HG03139 (cell line): ENCODE measurements at regions not wholly inside any gene's neighbourhood (a gene's known extent, or its start where the extent isn't known, plus 50 kb on each side); places are given as distances from the start of the nearest gene placed in this dataset.
"Not testable (repeated sequence)": the region's sequence is repeated elsewhere in the genome, so short reads cannot be mapped to it uniquely, and the experiment has no call there.

Source experiments
- ATAC-seq: cut with Tn5 transposase; IDR thresholded peaks from one replicate; pipeline ENCODE4 v1.9.1; 2021; ENCODE audit not compliant: unreplicated experiment

DNA sequence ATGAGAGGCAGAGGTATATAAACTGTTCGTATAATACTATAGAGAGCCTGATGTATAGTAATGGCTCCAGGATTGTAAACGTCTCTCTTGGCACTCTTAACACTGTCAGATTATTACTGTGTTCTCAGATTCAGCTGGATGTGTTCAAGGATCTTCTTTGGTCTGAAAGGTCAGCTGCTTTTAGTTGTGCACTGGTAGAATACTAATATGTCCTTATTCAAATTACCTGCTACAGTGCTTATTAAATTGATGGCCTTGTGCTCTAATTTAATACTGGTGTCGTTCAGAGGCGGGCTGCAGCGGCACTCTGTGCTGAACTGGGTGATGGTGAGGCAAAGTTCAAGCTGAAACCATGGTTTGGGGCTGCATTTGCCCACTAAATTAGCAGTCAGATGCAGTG is 216.7 kb upstream of the ARRDC3 start:
- ATAC-seq = no peak

- ATAC-seq = no peak
Measured at GRCh38 chr5:91598216-91598615, 215.1 kb upstream of the ARRDC3 start.

DNA sequence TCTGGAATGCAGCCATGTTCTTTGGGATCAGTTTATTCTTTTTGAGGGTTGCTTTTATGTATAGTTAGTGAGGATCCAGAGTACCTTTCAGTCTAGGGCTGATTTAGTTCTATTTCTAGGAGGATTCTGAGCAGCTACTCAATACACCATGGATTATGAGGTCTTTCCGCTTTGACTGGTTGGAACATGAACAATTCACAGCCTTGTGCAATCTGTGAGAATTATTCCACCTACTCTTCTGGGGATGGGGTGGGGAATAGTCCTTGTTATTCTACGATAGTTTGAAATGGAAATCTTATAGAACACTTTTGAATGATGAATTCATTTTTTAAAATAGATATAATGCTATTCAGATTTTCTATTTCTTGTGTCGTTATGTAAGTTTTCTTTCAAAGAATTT is 212.3 kb upstream of the ARRDC3 start:
- no peak for ATAC-seq

- ATAC-seq = no peak
Measured at GRCh38 chr5:91591076-91591475, 208.0 kb upstream of the ARRDC3 start.

GRCh38 chr5:91586232-91586631 is 203.1 kb upstream of the ARRDC3 start:
- no peak for ATAC-seq

- ATAC-seq = no peak
Measured at GRCh38 chr5:91584352-91584751, 201.2 kb upstream of the ARRDC3 start.

GRCh38 chr5:91566012-91566411 is 182.9 kb upstream of the ARRDC3 start:
- not testable (repeated sequence) for ATAC-seq

DNA sequence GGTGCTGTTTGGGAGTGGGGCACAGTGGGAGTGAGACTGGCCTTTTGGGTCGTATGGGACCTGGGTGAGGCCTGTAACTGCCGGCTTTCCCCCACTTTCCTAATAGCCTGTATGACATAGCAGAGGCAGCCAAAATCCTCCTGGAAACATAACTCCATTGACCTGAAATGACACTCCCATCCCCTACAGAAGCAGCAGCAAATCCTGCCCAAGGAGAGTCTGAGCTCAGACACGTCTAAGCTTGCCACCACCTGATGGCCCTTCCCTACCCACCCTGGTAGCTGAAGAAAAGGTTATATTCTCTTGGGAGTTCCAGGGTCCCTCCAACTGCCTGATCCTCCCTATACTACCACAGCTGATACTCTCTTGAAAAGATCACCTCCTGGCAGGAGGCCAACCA is 179.8 kb upstream of the ARRDC3 start:
- no peak for ATAC-seq

- no peak for ATAC-seq
Measured at GRCh38 chr5:91541696-91542095, 158.6 kb upstream of the ARRDC3 start.

GRCh38 chr5:91538179-91538578 is 155.1 kb upstream of the ARRDC3 start:
- no peak for ATAC-seq

DNA sequence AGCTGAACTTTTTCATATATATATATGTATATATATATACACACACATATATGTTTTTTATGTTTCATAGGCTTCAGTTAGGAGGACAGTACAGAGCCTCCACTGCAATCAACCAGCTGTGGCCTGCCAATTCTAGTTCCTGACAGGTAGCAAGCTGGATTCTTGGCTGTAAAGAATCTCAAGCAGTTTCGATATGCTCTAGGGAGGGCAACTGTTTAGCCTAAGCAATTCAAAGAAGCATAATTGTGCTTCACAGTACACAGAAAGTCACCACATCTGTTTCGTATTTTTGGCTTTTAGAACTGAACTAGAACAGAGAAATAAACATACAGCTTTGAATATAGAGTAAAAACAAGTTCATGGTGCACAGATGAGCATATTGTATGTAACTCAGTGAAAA is 152.4 kb upstream of the ARRDC3 start:
- ATAC-seq = no peak

- no peak for ATAC-seq
Measured at GRCh38 chr5:91534332-91534731, 151.2 kb upstream of the ARRDC3 start.

GRCh38 chr5:91532779-91533178 is 149.7 kb upstream of the ARRDC3 start:
- ATAC-seq = no peak

- ATAC-seq = no peak
Measured at GRCh38 chr5:91532281-91532680, 149.2 kb upstream of the ARRDC3 start.

GRCh38 chr5:91528831-91529230 is 145.7 kb upstream of the ARRDC3 start:
- ATAC-seq = no peak

- ATAC-seq = no peak
Measured at GRCh38 chr5:91521785-91522184, 138.7 kb upstream of the ARRDC3 start.

DNA sequence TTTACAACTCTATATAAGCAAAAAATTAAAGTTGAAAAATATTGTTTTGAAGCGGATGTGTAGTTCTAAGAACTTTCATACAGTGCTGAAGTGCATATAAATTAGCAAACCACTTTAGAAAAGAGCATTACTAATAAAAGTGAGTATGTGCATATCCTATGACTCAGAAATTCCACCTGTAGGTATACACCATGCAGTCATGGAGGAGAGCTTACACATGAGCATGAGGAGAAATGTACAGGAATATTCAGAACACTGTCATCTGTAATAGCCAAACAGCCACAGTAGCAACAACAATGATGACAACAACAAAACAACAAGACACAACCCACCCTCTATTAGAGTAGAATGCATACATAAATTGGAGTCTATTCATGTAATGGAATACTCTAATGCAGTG is 138.2 kb upstream of the ARRDC3 start:
- ATAC-seq = no peak

DNA sequence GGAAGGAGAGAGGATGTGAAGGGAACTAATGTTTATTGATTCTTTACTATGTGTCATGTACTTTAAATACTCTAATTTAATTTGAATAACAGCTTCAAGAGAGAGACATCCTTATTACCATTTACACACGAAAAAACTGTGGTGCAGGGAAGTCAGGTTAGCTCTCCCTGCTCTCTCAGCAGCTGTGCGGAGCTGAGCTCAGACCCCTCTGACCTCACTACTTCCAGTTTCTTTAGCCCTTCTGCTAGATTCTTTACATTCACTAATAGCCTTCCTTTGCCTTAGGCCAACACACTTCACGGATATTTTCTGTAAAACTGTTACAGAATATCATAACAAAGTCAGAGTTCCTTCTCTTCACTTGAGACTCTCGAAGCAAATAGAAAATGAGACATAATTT is 131.3 kb upstream of the ARRDC3 start:
- no peak for ATAC-seq

DNA sequence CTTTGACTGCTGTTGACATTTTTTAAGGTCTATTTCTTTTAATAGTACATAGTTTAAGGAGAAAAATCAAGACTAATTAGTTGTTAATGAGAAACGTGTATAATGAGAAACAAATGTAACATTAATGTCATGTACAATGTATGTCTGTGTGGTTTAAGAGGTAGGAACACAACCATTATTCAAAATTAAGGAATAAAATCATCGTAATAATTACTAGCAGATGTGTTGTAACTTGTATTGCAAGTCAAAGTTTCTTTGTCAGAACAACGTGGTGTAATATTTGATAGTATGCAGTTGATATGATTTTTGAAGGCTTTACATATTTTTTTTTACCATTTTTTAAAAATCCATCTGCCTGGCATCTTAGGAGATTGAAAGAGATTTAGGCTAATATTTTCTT is 120.2 kb upstream of the ARRDC3 start:
- no peak for ATAC-seq

DNA sequence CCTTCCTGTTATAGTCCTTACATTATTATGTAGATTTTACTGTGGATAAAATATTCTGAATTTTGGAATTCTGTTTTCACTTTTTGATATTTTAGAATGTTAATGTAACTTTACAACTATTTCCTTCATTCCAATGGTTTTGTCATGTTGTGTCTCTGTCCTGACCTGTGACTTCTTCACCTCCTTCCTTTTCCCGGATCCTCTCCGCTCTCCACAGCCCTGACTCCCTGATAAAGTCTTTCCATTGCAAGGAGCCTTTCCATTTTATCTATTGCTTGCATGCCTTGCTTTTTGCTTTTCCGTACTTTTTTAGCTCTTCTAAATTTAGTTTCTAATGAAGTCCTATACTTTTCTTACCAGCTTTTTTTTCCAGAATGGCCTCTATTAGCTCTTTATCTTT is 117.6 kb upstream of the ARRDC3 start:
- ATAC-seq = no peak

DNA sequence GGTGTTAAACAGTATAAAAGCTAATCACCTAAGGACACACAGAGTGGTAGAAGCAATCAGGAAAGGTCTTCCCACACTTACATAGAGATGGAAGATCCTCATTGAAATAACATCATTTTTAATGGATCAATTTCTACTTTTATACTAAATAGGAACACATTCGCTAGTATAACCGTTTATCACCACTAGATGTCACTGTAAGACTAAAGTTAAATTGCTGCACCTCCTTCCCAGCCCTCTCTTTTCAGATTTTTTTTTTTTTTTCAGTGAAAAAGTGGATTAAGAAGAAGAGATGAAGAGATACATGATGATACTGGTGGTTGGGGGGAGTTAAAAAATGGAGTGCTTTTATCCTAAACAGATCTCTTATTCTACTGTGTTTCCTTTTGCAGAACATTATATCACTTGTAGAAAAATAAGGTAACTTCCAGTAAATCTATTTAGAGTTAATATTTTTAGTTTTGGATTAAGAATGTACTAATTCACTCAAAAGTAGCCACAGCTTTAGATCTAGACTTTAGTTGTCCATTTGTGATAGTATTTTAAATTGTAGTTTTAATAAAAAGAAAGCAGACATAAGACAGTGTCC is 116.9 kb upstream of the ARRDC3 start:
- ATAC-seq = no peak

DNA sequence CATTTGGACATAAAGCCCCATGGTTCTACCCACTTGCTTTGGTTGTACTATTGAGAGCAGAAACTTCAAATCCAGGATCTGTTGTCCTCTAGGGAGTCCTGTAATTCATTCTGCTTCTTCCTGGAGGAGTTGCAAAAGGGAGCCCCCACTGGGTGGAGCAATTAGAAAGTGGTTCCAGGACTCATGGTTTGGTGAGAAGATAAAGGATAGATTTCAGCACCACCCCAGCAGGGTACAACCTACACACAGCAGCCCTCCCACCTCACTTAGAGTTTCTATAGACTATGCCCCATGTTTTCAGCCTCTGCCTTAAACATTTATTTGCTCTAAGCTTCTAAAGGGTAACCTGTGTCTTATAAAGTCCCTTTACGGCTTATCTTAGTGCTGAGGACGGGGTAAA is 112.6 kb upstream of the ARRDC3 start:
- ATAC-seq = no peak

DNA sequence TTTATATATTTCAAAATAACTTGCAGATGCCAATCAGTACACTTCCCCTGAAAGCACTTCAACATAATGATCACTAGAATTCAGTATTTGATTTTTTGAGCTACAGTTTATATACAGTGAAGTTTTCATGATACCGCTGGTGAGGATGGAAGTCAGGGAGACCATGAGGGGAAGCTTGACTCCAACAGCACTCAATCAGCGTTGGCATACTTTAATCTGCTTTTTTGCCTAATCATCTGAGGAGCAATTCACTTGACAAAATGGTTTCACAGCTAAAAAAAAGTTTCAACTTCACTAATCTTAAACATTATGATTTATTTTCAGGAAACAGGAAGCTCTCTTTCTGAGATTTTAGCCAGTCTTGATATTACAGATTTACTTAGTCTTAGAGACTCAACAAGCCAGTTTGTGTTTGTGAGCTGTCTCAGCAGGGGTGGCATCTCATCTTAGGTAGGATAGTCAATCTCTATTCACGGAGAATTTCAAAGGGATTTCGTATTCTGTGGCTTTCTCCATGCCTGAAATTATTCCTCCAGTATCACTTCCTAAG is 111.4 kb upstream of the ARRDC3 start:
- ATAC-seq = no peak
